HG03520 (cell line): ENCODE measurements at regions not wholly inside any gene's neighbourhood (a gene's known extent, or its start where the extent isn't known, plus 50 kb on each side); places are given as distances from the start of the nearest gene placed in this dataset.

Experiments used
- ATAC-seq: cut with Tn5 transposase; IDR thresholded peaks from one replicate; pipeline ENCODE4 v1.9.1; 2021; ENCODE audit warnings: mild to moderate bottlenecking, moderate library complexity; ENCODE audit not compliant: unreplicated experiment

GRCh38 chr16:65545413-65545956 is 423.6 kb upstream of the CDH11 start:
- no peak for ATAC-seq

DNA sequence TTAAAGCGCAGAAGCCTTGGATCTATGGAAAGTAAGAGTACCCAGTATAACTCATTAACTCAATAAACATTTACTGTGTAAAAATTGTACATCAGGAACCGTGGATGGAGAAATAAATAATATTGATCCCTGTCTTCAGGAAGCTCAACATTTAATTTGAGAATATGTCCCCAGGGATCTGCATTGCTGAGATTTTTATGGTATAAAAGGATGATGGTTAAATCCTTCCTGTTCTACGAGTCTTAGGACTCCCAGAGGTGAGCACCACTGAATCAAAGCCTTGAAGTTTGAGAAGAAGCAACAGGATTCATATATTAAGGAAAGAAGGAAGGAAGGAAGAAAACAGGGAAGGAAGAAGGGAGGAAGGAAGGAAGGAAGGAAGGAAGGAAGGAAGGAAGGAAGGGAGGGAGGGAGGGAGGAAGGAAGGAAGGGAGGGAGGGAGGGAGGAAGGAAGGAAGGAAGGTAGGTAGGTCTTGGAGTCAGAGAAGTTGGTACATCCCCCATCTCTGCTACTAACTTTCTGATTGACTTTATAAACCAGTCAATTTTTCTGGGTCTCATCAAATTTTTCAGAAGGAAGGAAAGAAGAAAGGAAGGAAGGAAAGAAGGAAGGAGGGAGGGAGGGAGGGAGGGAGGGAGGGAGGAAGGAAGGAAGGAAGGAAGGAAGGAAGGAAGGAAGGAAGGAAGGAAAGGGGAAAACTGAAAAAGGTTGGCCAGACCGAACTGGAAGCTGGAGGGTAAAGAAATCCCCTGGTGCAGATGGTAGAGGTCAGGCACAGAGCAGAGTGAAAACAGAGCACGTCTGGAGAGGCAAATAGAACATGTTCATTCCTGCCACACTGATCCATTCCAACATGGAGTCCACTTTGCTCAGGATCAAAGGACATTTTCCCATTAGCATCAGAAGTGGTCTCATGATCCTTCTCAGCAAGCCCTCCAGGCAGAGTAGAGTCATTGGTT is 422.2 kb upstream of the CDH11 start:
- no peak for ATAC-seq

DNA sequence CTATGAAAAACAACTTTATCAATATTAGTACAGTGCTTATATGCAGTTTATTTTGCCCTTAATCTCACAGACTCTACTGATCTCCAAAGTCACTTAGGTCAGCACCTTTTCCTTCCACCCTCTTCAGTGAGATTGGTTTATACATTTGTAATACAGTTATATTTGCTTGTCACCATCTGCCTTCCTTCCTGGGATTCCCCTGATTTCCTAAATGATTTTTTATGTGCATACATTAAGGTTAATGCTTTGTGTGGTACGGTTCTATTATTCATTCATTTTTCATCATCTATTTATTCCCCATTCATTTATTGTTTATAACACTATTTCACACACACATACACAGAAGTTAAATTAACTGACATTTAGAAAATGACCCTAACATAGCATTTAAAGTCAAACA is 419.8 kb upstream of the CDH11 start:
- no peak for ATAC-seq

DNA sequence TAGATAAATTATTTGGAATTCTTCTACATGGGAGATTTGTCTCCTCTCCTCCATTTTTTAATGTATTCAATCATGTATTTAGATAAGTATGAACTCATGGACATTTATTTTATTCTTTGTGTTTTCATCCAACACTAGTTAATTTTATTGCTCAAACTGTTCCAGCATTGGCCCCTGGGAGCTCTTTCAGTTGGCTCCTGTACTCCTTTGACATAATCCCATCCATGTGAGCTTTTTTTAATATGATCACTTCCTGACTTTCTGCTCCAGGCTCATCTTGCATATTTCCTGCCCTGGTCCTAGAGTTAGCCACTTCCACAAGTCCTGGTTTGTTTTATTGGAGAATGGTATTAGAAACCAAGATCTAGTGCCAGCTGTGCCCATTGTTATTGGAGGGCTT is 419.0 kb upstream of the CDH11 start:
- ATAC-seq: no peak

DNA sequence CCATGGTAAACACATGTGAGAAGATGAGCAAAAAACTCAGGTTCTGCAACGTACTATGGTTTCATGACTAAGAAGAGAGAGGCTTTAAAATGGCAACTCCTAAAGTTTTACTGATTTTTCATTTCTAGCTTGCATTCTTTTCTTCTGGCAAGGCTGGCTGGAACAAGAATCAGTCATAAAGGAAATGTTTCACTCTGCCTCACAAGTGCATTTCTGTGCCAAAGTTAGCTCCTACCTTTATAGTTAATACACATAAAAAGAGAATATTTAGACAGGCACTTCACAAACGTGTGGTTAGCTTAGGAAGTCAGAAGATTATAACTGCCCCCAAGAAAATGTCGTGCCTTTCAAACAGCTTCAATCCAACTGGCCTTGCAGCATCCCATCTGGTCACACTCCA is 417.1 kb upstream of the CDH11 start:
- no peak for ATAC-seq

DNA sequence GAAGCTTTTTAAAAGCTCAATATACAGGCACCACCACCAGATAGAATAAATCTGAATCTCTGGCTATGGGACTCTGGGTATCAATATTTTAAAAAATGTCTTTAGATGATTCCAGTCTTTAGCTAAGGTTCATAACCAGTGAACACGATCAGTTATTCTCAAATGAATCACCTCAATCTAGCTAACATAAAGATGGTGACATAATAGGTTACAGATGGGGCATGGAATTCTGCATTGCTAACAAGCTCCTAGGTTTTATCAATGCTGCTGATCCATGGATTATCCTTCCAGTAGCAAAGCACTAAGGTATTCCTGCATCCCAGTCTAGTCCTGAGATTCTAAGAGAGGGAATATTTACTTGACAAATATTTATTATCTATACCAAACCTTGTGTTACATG is 415.5 kb upstream of the CDH11 start:
- no peak for ATAC-seq

DNA sequence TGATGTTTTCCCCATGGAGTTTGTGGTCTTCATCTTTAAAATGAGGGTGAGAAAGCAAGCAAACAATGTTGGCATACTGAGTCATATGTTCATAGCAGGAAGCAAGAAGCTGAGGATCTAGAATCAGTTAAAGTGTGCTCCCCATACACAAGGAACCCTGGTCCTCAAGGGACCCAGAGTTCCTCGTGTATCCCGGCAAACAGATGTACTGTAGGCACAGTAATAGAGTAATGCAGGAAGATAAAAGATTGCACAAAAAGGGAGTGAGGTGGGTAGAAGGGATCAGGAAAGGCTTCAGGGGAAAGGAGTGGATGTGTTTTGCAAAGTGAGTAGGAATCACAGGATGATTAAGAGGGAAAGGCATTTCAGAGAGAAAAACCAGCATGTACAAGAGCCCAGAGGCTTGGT is 412.3 kb upstream of the CDH11 start:
- no peak for ATAC-seq

- no peak for ATAC-seq
These were observed 411.0 kb upstream of the CDH11 start for GRCh38 chr16:65532846-65533245.

DNA sequence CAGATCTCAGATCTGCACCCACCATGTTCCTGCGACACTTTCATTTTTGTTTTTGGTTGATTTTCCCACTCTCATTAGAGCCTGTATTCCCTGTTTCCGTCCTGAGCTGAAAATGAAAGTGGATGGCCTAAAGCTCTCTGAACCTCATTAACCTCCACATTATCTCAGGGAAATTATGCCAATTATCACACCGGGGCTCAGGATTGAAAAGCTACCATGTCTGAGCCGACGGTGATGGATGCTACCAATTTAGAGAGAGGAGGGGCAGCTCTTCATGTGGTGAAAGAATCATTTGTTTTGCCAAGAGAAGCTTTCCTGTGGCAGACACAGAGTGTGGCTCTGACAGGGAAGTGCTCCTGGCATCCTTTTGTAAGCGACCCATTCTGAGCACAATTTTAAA is 410.4 kb upstream of the CDH11 start:
- ATAC-seq: no peak

- no peak for ATAC-seq
These were observed 409.6 kb upstream of the CDH11 start for GRCh38 chr16:65531475-65531874.

DNA sequence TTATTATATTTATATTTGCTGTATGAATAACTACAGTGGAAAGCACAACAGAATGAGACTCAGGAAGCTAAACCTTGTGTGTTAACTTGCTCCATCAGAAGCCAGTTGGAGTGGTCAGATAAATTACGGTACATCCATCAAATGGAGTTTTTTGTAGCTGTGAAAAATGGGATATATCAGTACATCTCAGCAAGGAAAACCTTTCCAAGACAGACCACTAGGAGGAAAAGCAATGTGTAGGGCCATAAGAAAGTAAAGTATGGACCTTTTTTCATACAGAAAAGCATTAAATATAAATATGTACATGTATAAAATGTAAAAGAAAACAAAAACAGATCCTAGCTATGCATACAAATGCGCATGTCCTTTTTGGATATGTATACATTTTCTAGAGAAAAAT is 403.8 kb upstream of the CDH11 start:
- ATAC-seq: no peak

DNA sequence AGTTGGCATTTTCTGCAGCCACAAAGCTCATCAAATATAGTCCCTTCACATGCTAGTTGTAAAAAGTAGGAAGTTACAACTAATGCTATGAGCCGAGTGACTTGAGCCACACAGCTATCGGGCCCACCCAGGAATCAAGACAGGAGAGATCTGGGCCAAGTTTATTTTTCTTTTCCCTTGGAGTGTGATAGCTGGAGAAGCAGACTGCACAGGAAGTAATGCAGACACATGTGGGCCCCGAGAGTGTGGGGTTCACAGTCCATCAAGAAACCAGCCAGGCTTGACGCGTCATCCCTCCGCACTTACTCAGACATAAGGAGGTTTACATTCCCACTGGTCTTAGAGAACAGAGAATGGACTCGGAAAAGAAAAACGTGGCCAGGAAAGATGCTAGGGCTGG is 403.1 kb upstream of the CDH11 start:
- ATAC-seq: no peak

- no peak for ATAC-seq
These were observed 402.4 kb upstream of the CDH11 start for GRCh38 chr16:65524231-65524630.

GRCh38 chr16:65523283-65523944 is 401.6 kb upstream of the CDH11 start:
- no peak for ATAC-seq

DNA sequence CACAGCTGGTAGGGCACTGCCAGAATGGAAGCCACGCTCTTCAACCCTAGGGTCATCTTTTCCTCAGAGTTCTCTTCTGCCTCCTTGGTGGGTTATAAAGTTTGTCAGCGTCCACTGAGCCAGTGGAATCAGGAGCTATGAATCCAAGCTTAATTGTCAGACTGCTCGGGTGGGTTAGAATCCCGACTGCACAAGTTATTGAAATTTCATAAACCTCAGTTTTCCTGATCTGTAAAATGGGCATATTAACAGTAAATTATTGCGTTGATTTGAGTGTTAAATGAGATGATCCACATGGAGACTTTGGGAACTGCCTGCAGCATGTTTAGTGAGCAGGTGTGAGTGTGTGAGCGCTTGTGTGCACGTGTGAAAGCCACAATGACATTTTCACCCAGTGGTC is 400.5 kb upstream of the CDH11 start:
- ATAC-seq: no peak

GRCh38 chr16:65521633-65522328 is 399.9 kb upstream of the CDH11 start:
- ATAC-seq: no peak

DNA sequence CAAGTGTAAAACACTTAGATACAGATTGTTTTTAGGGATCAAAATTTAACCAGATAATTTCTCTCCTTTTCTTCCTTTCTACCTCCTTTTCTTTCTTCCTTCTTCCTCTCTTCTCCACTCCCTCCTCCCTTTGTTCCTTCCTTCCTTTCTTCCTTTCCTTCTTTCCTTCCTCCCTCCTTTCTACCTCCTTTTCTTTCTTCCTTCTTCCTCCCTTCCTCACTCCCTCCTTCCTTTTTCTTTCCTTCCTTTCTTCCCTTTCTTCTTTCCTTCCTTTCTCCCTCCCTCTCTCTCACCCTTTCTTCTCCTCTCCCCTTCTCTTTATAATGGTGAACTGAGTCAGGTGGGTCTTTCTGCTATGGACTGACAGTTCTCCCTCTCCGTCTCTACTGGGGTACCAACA is 397.5 kb upstream of the CDH11 start:
- no peak for ATAC-seq

DNA sequence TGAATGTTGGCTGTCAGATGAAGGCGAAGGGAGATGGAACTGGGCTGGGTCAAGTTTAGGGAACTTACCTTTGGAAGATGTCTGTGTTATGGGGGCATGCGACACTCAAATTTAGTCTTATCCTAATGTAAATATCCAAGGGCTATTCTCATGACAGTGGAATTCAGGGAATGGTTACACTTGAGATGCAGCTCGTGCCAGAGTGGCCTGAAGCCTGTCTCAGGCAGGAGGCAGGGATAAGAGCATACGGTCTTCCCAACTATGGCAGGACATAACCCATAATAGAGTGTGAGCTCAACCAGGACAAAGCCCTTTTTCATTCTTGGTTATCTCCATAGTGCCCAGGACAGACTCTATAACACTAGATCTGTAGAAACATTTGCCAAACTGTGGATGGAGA is 393.3 kb upstream of the CDH11 start:
- no peak for ATAC-seq

- ATAC-seq: no peak
These were observed 389.0 kb upstream of the CDH11 start for GRCh38 chr16:65510850-65511249.

DNA sequence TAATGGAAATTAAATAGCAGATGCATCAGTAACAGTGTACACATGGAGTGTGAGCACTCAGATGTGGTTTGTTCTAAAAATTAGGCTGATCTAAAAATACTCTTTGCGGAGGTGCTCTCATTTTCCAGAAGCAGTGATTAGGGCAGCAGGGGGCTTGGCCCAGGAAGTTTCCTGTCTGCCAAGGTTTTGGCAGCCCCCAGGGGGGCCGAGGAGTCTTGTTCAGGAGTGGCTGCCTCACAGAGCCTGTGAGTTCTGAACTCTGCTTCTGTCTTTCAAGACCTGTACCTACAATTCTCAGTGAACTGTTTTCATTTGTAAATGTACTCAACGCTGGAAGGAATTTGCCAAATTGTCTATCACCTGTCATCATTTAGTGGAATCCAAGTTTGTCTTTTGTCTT is 388.4 kb upstream of the CDH11 start:
- ATAC-seq: no peak

DNA sequence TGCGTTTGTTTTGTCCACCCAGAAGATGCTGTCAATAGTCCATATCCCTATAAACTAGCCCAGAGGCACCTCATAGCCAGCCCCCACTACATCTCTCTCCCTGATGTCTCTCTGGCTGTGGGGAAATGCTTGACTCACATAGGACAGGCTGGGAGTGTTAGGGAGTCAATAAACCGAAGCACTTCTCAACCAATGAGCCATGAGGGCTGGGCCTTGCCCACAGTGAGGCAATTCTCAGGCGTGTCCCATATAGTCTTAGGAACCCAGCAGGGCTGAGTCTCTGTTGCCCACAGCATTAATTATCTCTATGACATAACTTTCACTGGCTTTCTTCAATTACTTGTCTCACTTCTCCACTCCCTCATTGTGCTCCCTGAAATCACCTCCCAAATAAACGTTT is 387.3 kb upstream of the CDH11 start:
- ATAC-seq: no peak
